ENCODE measurements at regions not wholly inside any gene's neighbourhood (a gene's known extent, or its start where the extent isn't known, plus 50 kb on each side); places are given as distances from the start of the nearest gene placed in this dataset.

GRCh38 chr16:66222756-66223155, 143.7 kb upstream of the CDH5 start:
- TF ChIP-seq MAX (IDR thresholded peaks at IDR 0.05) (no peak), POLR2A (IDR thresholded peaks at IDR 0.05; ENCODE audit: control extremely low read depth in 1 of 2, low read depth in 2 of 2, low read length in 2 of 2) (no peak), TAF1 (IDR thresholded peaks at IDR 0.05; ENCODE audit: low read depth, low read length) (no peak), CBX8 (IDR thresholded peaks at IDR 0.05; ENCODE audit: borderline replicate concordance, low read depth, low read length) (no peak), NRF1 (IDR thresholded peaks at IDR 0.05; ENCODE audit: low read depth, low read length) (no peak), TBP (IDR thresholded peaks at IDR 0.05; ENCODE audit: low read depth, low read length) (no peak), ZNF274 (IDR thresholded peaks at IDR 0.05; ENCODE audit: borderline replicate concordance, extremely low read depth, low read length) (no peak), CTCF (IDR thresholded peaks at IDR 0.05; ENCODE audit: control extremely low read depth in 1 of 3, insufficient read depth in 1 of 3, low read depth in 1 of 3, low read length in 3 of 3) (no peak), EP300 (IDR thresholded peaks at IDR 0.05; ENCODE audit: borderline replicate concordance in 1 of 2, low read depth in 2 of 2, low read length in 2 of 2) (no peak), TCF12 (IDR thresholded peaks at IDR 0.05; ENCODE audit: low read depth, low read length) (no peak), JUN (IDR thresholded peaks at IDR 0.05; ENCODE audit: low read depth, low read length) (no peak), SIX5 (IDR thresholded peaks at IDR 0.05; ENCODE audit: low read depth, low read length) (no peak), JUND (IDR thresholded peaks at IDR 0.05; ENCODE audit: low read length) (no peak)

Measured in H1 (cell line).